ENCODE measurements at regions not wholly inside any gene's neighbourhood (a gene's known extent, or its start where the extent isn't known, plus 50 kb on each side); places are given as distances from the start of the nearest gene placed in this dataset.

- no peak for TF ChIP-seq POLR2A (IDR thresholded peaks at IDR 0.05)
- TF ChIP-seq CTCF (IDR thresholded peaks at IDR 0.05): no peak
Measured at GRCh38 chr10:111821871-111822270, 361.7 kb downstream of the GPAM start.
